Heart left ventricle (tissue), 13 donors: ENCODE measurements at regions not wholly inside any gene's neighbourhood (a gene's known extent, or its start where the extent isn't known, plus 50 kb on each side); places are given as distances from the start of the nearest gene placed in this dataset.

Source experiments
- CTCF ChIP-seq, 12 donors: fragments of 200-600 bp; sonication (generic) in 4 of 12; IDR thresholded peaks; one replicate each; pipeline versions ENCODE4 v1.5.0 to v1.8.0; 2018 to 2022; ENCODE audit warnings: antibody characterized with exemption in 12 of 12, mild to moderate bottlenecking in 5 of 12
- POLR2A ChIP-seq, 2 donors: fragments of 450-650 bp; IDR thresholded peaks; one replicate each; pipeline ENCODE4 v1.6.1; 2017; ENCODE audit warnings: antibody characterized with exemption in 2 of 2, mild to moderate bottlenecking in 2 of 2, moderate library complexity in 2 of 2
- donor health status: ischemic (EF 13 %, LVEDD 7.1; RV severe dilation, severe dysfunction).
- donor health status: DM: no; HTN: yes; CAD: no.
- donor health status: DM: no; HTN: no; CAD: no.
- donor health status: ischemic (EF 25% LVEDD 6.9; RV normal size, moderate dysfunction).
- donor health status: ischemic (EF 25% LVEDD 5.7; RV mildly dilated, moderate dysfunction).
- donor health status: ischemic (EF 35%, LVEDD 5.7; RV mildly dilated, moderate dysfunction).
- donor health status: nonischemic (EF 11% LVEDD 7.7; RV severe dilation, severe dysfunction).
- donor health status: DM: yes; HTN: yes; CAD: no.
- donor health status: PGD.
- donor health status: ischemic (EF 29% LVEDD 5.4; RV normal size, mild dysfunction).
- donor health status: nonischemic (EF 23%, LVEDD 6.1; RV moderate dilation, normal function).

GRCh38 chr17:11109106-11109505 is 131.9 kb upstream of the SHISA6 start:
- TF ChIP-seq CTCF (IDR thresholded peaks at IDR 0.05) (no peak), POLR2A (IDR thresholded peaks at IDR 0.05) (no peak)
